DOHH2 (cell line): ENCODE measurements at regions not wholly inside any gene's neighbourhood (a gene's known extent, or its start where the extent isn't known, plus 50 kb on each side); places are given as distances from the start of the nearest gene placed in this dataset.

ENCODE experiments used
- CTCF ChIP-seq: fragments of 200-600 bp; sonication (generic); IDR thresholded peaks from one replicate; pipeline ENCODE4 v1.5.1; 2014; ENCODE audit warnings: antibody characterized with exemption, mild to moderate bottlenecking, low read depth, low read length; ENCODE audit not compliant: poor library complexity, severe bottlenecking
- EZH2phosphoT487 ChIP-seq: fragments of 200-600 bp; sonication (generic); IDR thresholded peaks from 2 replicates; pipeline ENCODE4 v1.6.1; 2017; ENCODE audit warnings: borderline replicate concordance, mild to moderate bottlenecking, antibody characterized with exemption, low read length, moderate library complexity, mixed read lengths

GRCh38 chr5:162377895-162378294 lies 310.3 kb downstream of the GABRG2 start:
- no peak for TF ChIP-seq EZH2phosphoT487
- no peak for TF ChIP-seq CTCF
